ENCODE measurements at regions not wholly inside any gene's neighbourhood (a gene's known extent, or its start where the extent isn't known, plus 50 kb on each side); places are given as distances from the start of the nearest gene placed in this dataset.
"Not testable (repeated sequence)": the region's sequence is repeated elsewhere in the genome, so short reads cannot be mapped to it uniquely, and the experiment has no call there.

- DNase-seq (ENCODE audit: low read depth): no peak
Observed at GRCh38 chr4:115629270-115629669, 515.9 kb upstream of the NDST4 start.

DNA sequence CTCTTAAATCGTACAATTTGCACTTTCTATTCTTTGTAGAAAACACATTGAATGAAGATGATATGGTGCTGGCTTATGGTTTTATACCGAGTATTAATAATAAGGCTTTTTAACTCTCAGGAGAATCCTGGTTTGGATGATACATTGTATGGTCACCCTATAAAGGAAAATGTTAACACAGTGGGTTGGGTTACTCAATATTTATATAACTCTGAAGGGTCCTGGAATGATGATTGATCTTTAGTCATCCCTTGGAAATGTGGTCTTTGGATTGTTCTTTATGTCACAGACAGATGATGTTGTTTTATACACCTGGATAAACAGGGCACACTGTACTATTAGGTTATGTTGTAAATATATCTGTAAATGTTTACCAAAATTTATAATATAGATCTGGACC lies 496.2 kb upstream of the NDST4 start:
- DNase-seq (ENCODE audit: low read depth): no peak

DNA sequence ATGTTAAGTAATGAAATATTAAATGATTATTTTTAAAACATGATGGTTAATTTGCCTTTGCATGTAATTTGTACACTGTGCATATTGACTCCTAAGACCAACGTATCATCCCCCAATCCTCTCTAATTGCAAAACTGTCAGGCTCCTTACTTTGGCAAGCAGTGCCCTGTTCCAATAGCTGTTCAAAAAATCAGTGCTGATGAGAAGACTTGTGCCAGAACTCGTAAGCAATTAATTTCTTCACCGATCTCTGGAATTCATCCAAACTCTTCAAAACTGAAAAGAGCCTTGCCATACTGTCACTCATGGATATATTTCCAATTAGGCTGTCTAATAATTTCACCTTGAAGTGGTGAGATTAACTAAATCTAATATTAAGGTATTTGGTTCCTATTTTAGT lies 493.9 kb upstream of the NDST4 start:
- no peak for DNase-seq (ENCODE audit: low read depth)

GRCh38 chr4:115596265-115597001 lies 483.0 kb upstream of the NDST4 start:
- DNase-seq (ENCODE audit: low read depth): no peak

GRCh38 chr4:115580901-115581300 lies 467.5 kb upstream of the NDST4 start:
- DNase-seq (ENCODE audit: low read depth): no peak

- DNase-seq (ENCODE audit: low read depth): no peak
Observed at GRCh38 chr4:115575851-115576250, 462.4 kb upstream of the NDST4 start.

GRCh38 chr4:115562506-115562905 lies 449.1 kb upstream of the NDST4 start:
- DNase-seq (ENCODE audit: low read depth): no peak

DNA sequence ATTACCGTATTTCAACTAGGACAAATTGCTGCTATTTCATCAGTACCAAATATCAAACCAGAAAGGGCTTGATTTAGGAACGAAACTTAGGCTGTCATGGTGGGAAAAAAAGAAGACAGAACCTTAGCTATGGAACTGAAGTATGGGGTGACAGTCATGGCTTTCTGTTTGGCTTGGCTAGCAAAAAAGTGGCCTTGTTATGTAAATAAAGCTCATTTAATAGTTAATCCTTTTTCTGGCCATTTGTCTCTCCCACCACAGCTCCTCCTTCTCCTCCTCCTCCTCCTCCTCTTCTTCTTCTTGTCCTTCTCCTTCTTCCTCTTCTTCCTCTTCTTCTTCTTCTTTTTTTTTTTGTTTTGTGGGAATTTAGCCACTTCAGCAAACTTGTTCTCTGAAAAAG lies 434.7 kb upstream of the NDST4 start:
- DNase-seq (ENCODE audit: low read depth): no peak

DNA sequence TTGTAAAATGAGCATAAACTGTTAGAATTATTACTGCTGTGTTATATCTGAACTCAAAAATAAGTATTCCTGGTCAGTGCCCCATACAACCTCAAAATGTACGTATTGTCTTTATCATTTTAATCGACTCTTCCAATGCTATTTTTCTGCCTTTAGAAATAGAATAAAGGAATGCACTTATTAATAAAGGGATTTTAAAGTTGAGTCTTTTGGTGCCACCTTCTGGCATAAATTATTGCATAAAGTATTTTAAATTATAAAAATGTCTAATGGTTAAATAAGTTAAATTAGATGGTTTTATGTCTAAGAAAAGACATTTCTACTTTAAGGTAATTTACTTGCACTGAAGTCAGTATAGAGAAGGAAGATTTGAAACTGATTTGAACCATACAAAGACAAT lies 424.0 kb upstream of the NDST4 start:
- no peak for DNase-seq (ENCODE audit: low read depth)

DNA sequence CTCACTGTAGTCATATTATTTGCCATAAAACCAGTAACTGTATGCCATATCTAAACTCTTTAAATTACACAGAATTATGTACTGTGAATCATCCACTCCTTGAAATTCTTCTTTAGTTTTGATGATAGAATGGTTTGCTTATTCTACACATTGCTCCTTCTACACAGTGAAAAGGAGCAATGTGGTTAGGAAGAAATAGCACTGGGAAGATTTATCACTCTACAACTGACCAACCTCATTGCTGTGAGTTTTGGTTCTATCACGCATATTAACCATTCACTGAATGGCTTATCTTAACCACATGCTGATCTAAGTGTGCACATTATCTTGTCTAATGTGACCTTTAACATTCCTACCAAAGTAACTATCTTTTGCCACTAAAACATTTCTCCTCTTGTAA lies 415.7 kb upstream of the NDST4 start:
- DNase-seq (ENCODE audit: low read depth): no peak

GRCh38 chr4:115519476-115519875 lies 406.1 kb upstream of the NDST4 start:
- DNase-seq (ENCODE audit: low read depth): not testable (repeated sequence)

DNA sequence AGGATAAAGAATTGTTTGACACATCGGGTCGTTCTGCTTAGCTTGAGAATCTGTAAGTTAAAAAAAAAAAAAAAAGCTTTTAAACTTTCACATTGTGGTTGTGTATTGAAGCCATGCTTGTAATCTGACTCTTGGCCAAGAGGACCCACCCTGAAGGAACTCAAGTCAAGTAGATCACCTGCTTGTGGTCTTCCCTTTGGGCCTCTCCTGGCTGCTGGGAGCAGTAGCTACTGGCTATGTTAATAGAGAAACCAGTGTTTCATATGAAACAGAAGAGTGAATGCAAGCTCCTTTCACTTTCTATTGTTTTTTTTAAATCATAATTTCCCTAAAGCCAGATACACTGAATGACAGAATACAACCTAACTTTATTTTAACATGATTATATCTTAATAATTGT lies 402.4 kb upstream of the NDST4 start:
- DNase-seq (ENCODE audit: low read depth): no peak

- DNase-seq (ENCODE audit: low read depth): no peak
Observed at GRCh38 chr4:115515366-115515765, 401.9 kb upstream of the NDST4 start.

GRCh38 chr4:115514675-115515074 lies 401.3 kb upstream of the NDST4 start:
- no peak for DNase-seq (ENCODE audit: low read depth)

- no peak for DNase-seq (ENCODE audit: low read depth)
Observed at GRCh38 chr4:115505326-115505725, 391.9 kb upstream of the NDST4 start.

DNA sequence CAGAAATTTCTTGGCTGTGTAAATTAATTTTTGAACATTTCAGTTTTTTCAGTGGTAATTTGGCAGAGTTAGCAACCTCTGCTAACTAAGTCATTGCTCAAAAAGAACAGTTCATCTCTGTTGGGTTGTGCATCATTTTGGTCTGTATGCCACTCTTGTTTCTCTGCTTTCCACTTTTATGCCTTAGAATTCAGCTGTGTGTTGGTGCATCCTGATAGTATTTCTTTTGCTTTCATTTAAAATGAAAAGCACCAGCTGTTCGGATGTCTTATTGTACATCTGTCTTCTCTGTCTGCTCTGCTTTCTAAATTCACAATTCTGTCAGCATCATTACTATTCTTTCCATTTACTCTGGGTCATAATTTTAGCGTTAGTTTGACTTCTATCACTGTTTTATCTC lies 388.2 kb upstream of the NDST4 start:
- no peak for DNase-seq (ENCODE audit: low read depth)

- DNase-seq (ENCODE audit: low read depth): not testable (repeated sequence)
Observed at GRCh38 chr4:115493770-115494169, 380.4 kb upstream of the NDST4 start.

GRCh38 chr4:115491686-115492085 lies 378.3 kb upstream of the NDST4 start:
- no peak for DNase-seq (ENCODE audit: low read depth)

- no peak for DNase-seq (ENCODE audit: low read depth)
Observed at GRCh38 chr4:115489279-115489678, 375.9 kb upstream of the NDST4 start.

- no peak for DNase-seq (ENCODE audit: low read depth)
Observed at GRCh38 chr4:115485402-115485801, 372.0 kb upstream of the NDST4 start.

GRCh38 chr4:115484479-115484878 lies 371.1 kb upstream of the NDST4 start:
- no peak for DNase-seq (ENCODE audit: low read depth)

GRCh38 chr4:115470763-115471162 lies 357.3 kb upstream of the NDST4 start:
- DNase-seq (ENCODE audit: low read depth): no peak

- not testable (repeated sequence) for DNase-seq (ENCODE audit: low read depth)
Observed at GRCh38 chr4:115459301-115459700, 345.9 kb upstream of the NDST4 start.

- DNase-seq (ENCODE audit: low read depth): no peak
Observed at GRCh38 chr4:115456231-115456630, 342.8 kb upstream of the NDST4 start.

Measured in fibroblast of the conjunctiva (primary cell).